A673 (cell line): ENCODE measurements at regions not wholly inside any gene's neighbourhood (a gene's known extent, or its start where the extent isn't known, plus 50 kb on each side); places are given as distances from the start of the nearest gene placed in this dataset.

ENCODE experiments used
- BruUV-seq: library from RNA; stranded (reverse); fragments of 400-500 nt; replicated peaks from 2 replicates; lab custom pipeline; 2021; lab: Mats Ljungman, UMichigan
- CTCF ChIA-PET: fragments of 300-600 bp; sonication (Branson Sonifier 250); formaldehyde crosslinking; loops from one replicate; lab custom pipeline; 2022; ENCODE audit warnings: antibody characterized with exemption; lab: Charles Lee
- POLR2A ChIA-PET: fragments of 300-600 bp; sonication (Branson Sonifier 250); formaldehyde crosslinking; loops from one replicate; lab custom pipeline; 2022; ENCODE audit warnings: antibody characterized with exemption; ENCODE audit not compliant: low non-redundant PET; lab: Charles Lee
- DNase-seq: peaks from one replicate; pipeline ENCODE4 v3.0.0-alpha.2; 2015; ENCODE audit warnings: low spot score
- H3K27ac ChIP-seq: fragments of 200-600 bp; sonication (generic); 2 replicates; pipeline ENCODE4 v1.5.1; 2016; ENCODE audit warnings: mixed run types, low read depth, mild to moderate bottlenecking, mixed read lengths, antibody characterized with exemption, low read length; ENCODE audit not compliant: poor library complexity, severe bottlenecking
- H3K27me3 ChIP-seq: fragments of 200-600 bp; sonication (generic); replicated peaks from 2 replicates; pipeline ENCODE4 v1.6.1; 2017; ENCODE audit warnings: mixed run types, low read depth, mild to moderate bottlenecking, mixed read lengths, antibody characterized with exemption, low read length; ENCODE audit not compliant: insufficient read depth, poor library complexity
- H3K36me3 ChIP-seq: fragments of 200-600 bp; sonication (generic); 2 replicates; pipeline ENCODE4 v1.6.1; 2016; ENCODE audit warnings: mixed run types, mild to moderate bottlenecking, mixed read lengths, antibody characterized with exemption, low read length; ENCODE audit not compliant: insufficient read depth, poor library complexity, severe bottlenecking
- H3K4me1 ChIP-seq: fragments of 200-600 bp; sonication (generic); 2 replicates; pipeline ENCODE4 v1.6.1; 2017; ENCODE audit warnings: mixed run types, mild to moderate bottlenecking, mixed read lengths, antibody characterized with exemption, low read length; ENCODE audit not compliant: insufficient read depth, poor library complexity, severe bottlenecking
- H3K4me3 ChIP-seq: fragments of 200-600 bp; sonication (generic); 2 replicates; pipeline ENCODE4 v1.5.1; 2016; ENCODE audit warnings: low read depth, mixed run types, mild to moderate bottlenecking, mixed read lengths, low read length; ENCODE audit not compliant: poor library complexity, severe bottlenecking
- H3K9me3 ChIP-seq: fragments of 200-600 bp; sonication (generic); 2 replicates; pipeline ENCODE4 v1.6.1; 2016; ENCODE audit warnings: mixed run types, low read depth, mild to moderate bottlenecking, mixed read lengths, antibody characterized with exemption, low read length; ENCODE audit not compliant: poor library complexity, severe bottlenecking
- CTCF ChIP-seq: fragments of 300-800, 200-600 bp; sonication (generic); conservative IDR thresholded peaks from 2 replicates; pipeline ENCODE4 v1.5.1; 2017; ENCODE audit warnings: low read depth, mild to moderate bottlenecking, antibody characterized with exemption, low read length, moderate library complexity, mixed read lengths
- EZH2 ChIP-seq: fragments of 200-600 bp; sonication (generic); IDR thresholded peaks from 2 replicates; pipeline ENCODE4 v1.6.1; 2017; ENCODE audit warnings: borderline replicate concordance, low read depth, mild to moderate bottlenecking, mixed read lengths, antibody characterized with exemption, low read length; ENCODE audit not compliant: poor library complexity, severe bottlenecking
- intact Hi-C: fragments of 100-400 bp; cut with micrococcal nuclease; formaldehyde crosslinking; loops from one replicate; pipeline ENCODE4 v1.10.0; 2022; ENCODE audit not compliant: unreplicated experiment

DNA sequence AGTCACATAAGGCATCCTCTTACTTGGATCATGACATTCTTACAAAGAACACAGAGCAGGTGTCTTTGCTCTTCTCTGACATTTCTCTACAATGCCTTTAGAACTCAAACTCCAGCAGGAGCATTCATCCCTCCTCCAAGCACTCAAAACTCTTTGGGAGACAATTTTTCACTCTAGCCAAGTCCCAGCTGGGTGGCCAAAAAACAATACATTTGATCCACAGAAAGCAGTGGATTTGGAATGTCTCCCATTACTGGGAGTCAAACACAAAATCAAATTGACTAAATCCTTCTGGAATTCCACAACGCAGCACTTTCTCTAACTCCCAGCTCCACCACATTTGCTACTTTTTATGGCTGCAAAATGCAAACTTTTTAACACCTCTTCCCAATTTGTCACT, 108.6 kb upstream of the VGLL2 start:
- intact Hi-C loops: no loop called here
- DNase-seq: no peak
- no peak overlapping the region for H3K4me3 ChIP-seq
- H3K27me3 ChIP-seq: no peaks in the 10 kb centered on the region
- no peaks in the 10 kb centered on the region for H3K9me3 ChIP-seq
- POLR2A ChIA-PET: no interaction called here
- CTCF ChIA-PET: no interaction called here
- no peaks in the 10 kb centered on the region for H3K4me1 ChIP-seq
- TF ChIP-seq CTCF (no peak), EZH2 (no peak)
- H3K27ac ChIP-seq: no peak overlapping the region
- no TSS peak for BruUV-seq
- no peaks in the 10 kb centered on the region for H3K36me3 ChIP-seq

GRCh38 chr6:117157448-117157847, 107.9 kb upstream of the VGLL2 start:
- Histone ChIP-seq H3K9me3 (no peaks in the 10 kb centered on the region), H3K27ac (no peak overlapping the region), H3K4me3 (no peak overlapping the region), H3K36me3 (no peaks in the 10 kb centered on the region), H3K27me3 (no peaks in the 10 kb centered on the region), H3K4me1 (no peaks in the 10 kb centered on the region)
- TF ChIP-seq CTCF (no peak), EZH2 (no peak)
- DNase-seq: no peak
- intact Hi-C loops: no loop called here
- CTCF ChIA-PET: no interaction called here
- no TSS peak for BruUV-seq
- POLR2A ChIA-PET: no interaction called here

DNA sequence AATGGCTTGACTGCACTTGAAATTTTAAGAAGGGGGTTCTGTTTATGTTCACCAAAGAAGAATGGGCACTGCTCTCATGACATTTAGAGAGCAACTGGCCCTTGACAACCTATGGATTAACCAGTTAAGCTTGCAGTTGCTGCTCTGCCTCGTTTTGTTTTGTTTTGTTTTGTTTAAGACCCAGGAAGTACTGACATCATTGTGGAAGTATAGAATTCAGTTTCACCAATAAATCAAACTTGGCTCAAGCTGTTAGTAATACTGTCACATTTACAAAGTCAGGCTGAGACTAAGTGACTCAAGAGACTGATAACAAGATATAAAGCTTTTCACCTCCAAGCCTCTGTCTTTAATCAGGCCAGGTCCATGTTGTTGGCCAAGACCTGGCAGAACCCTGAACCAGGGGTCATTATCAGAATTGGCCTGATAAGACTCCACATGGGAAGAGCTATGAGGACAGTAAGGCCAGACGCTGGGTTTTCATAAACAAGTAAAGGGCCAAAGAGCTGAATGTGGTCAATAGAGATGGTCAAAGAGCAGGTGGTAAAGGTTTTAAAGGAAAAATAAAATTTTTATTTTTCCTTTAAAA, 99.4 kb upstream of the VGLL2 start:
- ChIA-PET POLR2A (no interaction called here), CTCF (no interaction called here)
- Histone ChIP-seq H3K27ac (no peak overlapping the region), H3K9me3 (no peaks in the 10 kb centered on the region), H3K27me3 (peaks cover 4% of the 10 kb centered on the region), H3K36me3 (no peaks in the 10 kb centered on the region), H3K4me3 (no peak overlapping the region), H3K4me1 (no peaks in the 10 kb centered on the region)
- TF ChIP-seq CTCF (no peak), EZH2 (no peak)
- intact Hi-C loops: no loop called here
- BruUV-seq: no TSS peak
- DNase-seq: no peak
